ENCODE measurements at regions not wholly inside any gene's neighbourhood (a gene's known extent, or its start where the extent isn't known, plus 50 kb on each side); places are given as distances from the start of the nearest gene placed in this dataset.

DNA sequence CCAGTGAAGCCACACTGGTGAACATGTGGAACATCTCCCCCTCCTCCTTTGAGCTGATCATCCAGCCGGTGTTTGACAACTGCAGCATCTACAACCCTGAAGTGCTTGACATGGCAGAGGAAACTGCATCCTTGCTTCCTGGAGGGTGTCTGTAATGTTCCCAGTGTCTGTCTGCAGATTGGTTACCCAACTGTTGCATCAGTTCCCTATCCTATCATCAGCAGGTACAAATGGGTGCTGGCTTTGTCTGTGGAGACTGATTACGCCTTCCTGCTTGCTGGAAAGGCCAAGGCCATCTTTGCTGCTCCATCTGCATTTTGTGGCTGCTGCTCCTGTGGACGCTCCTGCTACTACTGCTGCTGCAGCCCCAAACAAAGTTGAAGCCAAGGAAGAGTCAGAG is 83.5 kb downstream of the SKA1 start:
- Histone ChIP-seq H4K20me1 (ENCODE audit: insufficient read depth) (no peaks in the 10 kb centered on the region), H3K36me3 (ENCODE audit: insufficient read depth, low read length) (no peaks in the 10 kb centered on the region), H3K27me3 (ENCODE audit: insufficient read depth, low read depth, low read length) (no peaks in the 10 kb centered on the region), H3K9me2 (ENCODE audit: insufficient read depth, low read length) (no peaks in the 10 kb centered on the region), H2AFZ (ENCODE audit: low read depth, low read length) (no peak overlapping the region), H3K4me3 (ENCODE audit: low read length) (no peak overlapping the region), H3K9ac (ENCODE audit: low read length) (no peak overlapping the region), H3K79me2 (replicated peaks; ENCODE audit: insufficient read depth, low read length) (no peaks in the 10 kb centered on the region), H3K27ac (ENCODE audit: low read length) (no peak overlapping the region), H3K9me3 (ENCODE audit: low read length) (no peaks in the 10 kb centered on the region), H3F3A (ENCODE audit: insufficient read depth, low read length, poor library complexity, severe bottlenecking) (no peaks in the 10 kb centered on the region), H3K4me2 (ENCODE audit: low read length) (no peak overlapping the region)
- TF ChIP-seq CTCF (IDR thresholded peaks at IDR 0.05; ENCODE audit: poor library complexity, severe bottlenecking) (no peak), POLR2AphosphoS5 (IDR thresholded peaks at IDR 0.05) (no peak), EP300 (conservative IDR thresholded peaks at IDR 0.05; ENCODE audit: poor library complexity, severe bottlenecking) (no peak), TAF1 (IDR thresholded peaks at IDR 0.05; ENCODE audit: low read depth) (no peak), MXI1 (conservative IDR thresholded peaks at IDR 0.05; ENCODE audit: poor library complexity, severe bottlenecking) (no peak), RAD21 (conservative IDR thresholded peaks at IDR 0.05) (no peak), SMC3 (conservative IDR thresholded peaks at IDR 0.05; ENCODE audit: poor library complexity) (no peak), EZH2 (IDR thresholded peaks at IDR 0.05; ENCODE audit: borderline replicate concordance, insufficient read depth, low read length, poor library complexity, severe bottlenecking) (no peak)

- Histone ChIP-seq H3K9me2 (ENCODE audit: insufficient read depth, low read length) (no peaks in the 10 kb centered on the region), H2AFZ (ENCODE audit: low read depth, low read length) (no peak overlapping the region), H3K9me3 (ENCODE audit: low read length) (no peaks in the 10 kb centered on the region), H3K79me2 (replicated peaks; ENCODE audit: insufficient read depth, low read length) (no peaks in the 10 kb centered on the region), H3K4me3 (ENCODE audit: low read length) (no peak overlapping the region), H4K20me1 (ENCODE audit: insufficient read depth) (no peaks in the 10 kb centered on the region), H3K27me3 (ENCODE audit: insufficient read depth, low read depth, low read length) (no peaks in the 10 kb centered on the region), H3K4me2 (ENCODE audit: low read length) (no peak overlapping the region), H3F3A (ENCODE audit: insufficient read depth, low read length, poor library complexity, severe bottlenecking) (no peaks in the 10 kb centered on the region), H3K27ac (ENCODE audit: low read length) (no peak overlapping the region), H3K9ac (ENCODE audit: low read length) (no peak overlapping the region), H3K36me3 (ENCODE audit: insufficient read depth, low read length) (no peaks in the 10 kb centered on the region)
- TF ChIP-seq CTCF (IDR thresholded peaks at IDR 0.05; ENCODE audit: poor library complexity, severe bottlenecking) (no peak), TAF1 (IDR thresholded peaks at IDR 0.05; ENCODE audit: low read depth) (no peak), EP300 (conservative IDR thresholded peaks at IDR 0.05; ENCODE audit: poor library complexity, severe bottlenecking) (no peak), POLR2AphosphoS5 (IDR thresholded peaks at IDR 0.05) (no peak), RAD21 (conservative IDR thresholded peaks at IDR 0.05) (no peak), EZH2 (IDR thresholded peaks at IDR 0.05; ENCODE audit: borderline replicate concordance, insufficient read depth, low read length, poor library complexity, severe bottlenecking) (no peak), SMC3 (conservative IDR thresholded peaks at IDR 0.05; ENCODE audit: poor library complexity) (no peak), MXI1 (conservative IDR thresholded peaks at IDR 0.05; ENCODE audit: poor library complexity, severe bottlenecking) (no peak)
- TF ChIP-seq, protein P1, sequence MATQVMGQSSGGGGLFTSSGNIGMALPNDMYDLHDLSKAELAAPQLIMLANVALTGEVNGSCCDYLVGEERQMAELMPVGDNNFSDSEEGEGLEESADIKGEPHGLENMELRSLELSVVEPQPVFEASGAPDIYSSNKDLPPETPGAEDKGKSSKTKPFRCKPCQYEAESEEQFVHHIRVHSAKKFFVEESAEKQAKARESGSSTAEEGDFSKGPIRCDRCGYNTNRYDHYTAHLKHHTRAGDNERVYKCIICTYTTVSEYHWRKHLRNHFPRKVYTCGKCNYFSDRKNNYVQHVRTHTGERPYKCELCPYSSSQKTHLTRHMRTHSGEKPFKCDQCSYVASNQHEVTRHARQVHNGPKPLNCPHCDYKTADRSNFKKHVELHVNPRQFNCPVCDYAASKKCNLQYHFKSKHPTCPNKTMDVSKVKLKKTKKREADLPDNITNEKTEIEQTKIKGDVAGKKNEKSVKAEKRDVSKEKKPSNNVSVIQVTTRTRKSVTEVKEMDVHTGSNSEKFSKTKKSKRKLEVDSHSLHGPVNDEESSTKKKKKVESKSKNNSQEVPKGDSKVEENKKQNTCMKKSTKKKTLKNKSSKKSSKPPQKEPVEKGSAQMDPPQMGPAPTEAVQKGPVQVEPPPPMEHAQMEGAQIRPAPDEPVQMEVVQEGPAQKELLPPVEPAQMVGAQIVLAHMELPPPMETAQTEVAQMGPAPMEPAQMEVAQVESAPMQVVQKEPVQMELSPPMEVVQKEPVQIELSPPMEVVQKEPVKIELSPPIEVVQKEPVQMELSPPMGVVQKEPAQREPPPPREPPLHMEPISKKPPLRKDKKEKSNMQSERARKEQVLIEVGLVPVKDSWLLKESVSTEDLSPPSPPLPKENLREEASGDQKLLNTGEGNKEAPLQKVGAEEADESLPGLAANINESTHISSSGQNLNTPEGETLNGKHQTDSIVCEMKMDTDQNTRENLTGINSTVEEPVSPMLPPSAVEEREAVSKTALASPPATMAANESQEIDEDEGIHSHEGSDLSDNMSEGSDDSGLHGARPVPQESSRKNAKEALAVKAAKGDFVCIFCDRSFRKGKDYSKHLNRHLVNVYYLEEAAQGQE (IDR thresholded peaks at IDR 0.05; ENCODE audit: borderline replicate concordance) = no peak
Observed at GRCh38 chr18:50458796-50459195, 84.0 kb downstream of the SKA1 start.
